ENCODE measurements at regions not wholly inside any gene's neighbourhood (a gene's known extent, or its start where the extent isn't known, plus 50 kb on each side); places are given as distances from the start of the nearest gene placed in this dataset.

DNA sequence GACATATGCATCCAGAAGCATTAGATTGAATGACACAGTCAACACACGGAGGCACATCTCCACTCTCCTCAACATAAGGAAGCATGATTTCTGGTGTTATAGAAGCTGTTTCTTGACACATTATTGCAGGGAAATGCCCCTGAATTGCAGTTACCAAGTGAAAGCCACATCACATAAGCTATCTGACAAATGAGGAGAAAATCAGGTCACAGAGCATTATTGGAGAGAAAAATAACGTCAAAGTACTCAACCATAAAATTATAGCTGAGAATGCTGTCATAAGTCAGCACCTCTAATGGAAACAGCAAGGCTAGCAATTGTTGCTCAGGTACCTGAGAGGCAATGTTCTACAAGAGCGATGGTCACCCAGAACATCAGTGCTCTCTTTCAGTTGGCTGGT is 169.9 kb upstream of the PALMD start:
- H2BK15ac ChIP-seq (ENCODE audit: low read length): no peak overlapping the region
- TF ChIP-seq NANOG (IDR thresholded peaks at IDR 0.05; ENCODE audit: insufficient read depth, low read depth, low read length, poor library complexity, severe bottlenecking) (no peak), POLR2AphosphoS5 (IDR thresholded peaks at IDR 0.05; ENCODE audit: low read depth, low read length) (no peak), CBX5 (IDR thresholded peaks at IDR 0.05; ENCODE audit: low read depth, low read length) (no peak), RFX5 (IDR thresholded peaks at IDR 0.05; ENCODE audit: borderline replicate concordance, low read depth, low read length) (no peak), RNF2 (IDR thresholded peaks at IDR 0.05; ENCODE audit: borderline replicate concordance, low read depth, low read length, missing control alignments, poor library complexity, severe bottlenecking) (no peak), SIN3A (conservative IDR thresholded peaks at IDR 0.05 in 1 of 2, IDR thresholded peaks at IDR 0.05 in 1 of 2; ENCODE audit: low read depth in 1 of 2, low read length in 2 of 2) (no peak), CTBP2 (IDR thresholded peaks at IDR 0.05; ENCODE audit: borderline replicate concordance, insufficient read depth, insufficient read length, low read length) (no peak), RBBP5 (IDR thresholded peaks at IDR 0.05; ENCODE audit: borderline replicate concordance, low read depth, low read length) (no peak), HDAC6 (IDR thresholded peaks at IDR 0.05; ENCODE audit: low read depth, low read length) (no peak)
- TF ChIP-seq, protein P1, sequence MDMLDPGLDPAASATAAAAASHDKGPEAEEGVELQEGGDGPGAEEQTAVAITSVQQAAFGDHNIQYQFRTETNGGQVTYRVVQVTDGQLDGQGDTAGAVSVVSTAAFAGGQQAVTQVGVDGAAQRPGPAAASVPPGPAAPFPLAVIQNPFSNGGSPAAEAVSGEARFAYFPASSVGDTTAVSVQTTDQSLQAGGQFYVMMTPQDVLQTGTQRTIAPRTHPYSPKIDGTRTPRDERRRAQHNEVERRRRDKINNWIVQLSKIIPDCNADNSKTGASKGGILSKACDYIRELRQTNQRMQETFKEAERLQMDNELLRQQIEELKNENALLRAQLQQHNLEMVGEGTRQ (IDR thresholded peaks at IDR 0.05; ENCODE audit: low read length): no peak
- TF ChIP-seq, protein P2, sequence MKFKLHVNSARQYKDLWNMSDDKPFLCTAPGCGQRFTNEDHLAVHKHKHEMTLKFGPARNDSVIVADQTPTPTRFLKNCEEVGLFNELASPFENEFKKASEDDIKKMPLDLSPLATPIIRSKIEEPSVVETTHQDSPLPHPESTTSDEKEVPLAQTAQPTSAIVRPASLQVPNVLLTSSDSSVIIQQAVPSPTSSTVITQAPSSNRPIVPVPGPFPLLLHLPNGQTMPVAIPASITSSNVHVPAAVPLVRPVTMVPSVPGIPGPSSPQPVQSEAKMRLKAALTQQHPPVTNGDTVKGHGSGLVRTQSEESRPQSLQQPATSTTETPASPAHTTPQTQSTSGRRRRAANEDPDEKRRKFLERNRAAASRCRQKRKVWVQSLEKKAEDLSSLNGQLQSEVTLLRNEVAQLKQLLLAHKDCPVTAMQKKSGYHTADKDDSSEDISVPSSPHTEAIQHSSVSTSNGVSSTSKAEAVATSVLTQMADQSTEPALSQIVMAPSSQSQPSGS (IDR thresholded peaks at IDR 0.05; ENCODE audit: low read length): no peak

More for the DNA sequence above, 169.9 kb upstream of the PALMD start:
- Histone ChIP-seq H4K8ac (ENCODE audit: extremely low read depth, insufficient read depth, low read length) (no peak overlapping the region), H2AFZ (ENCODE audit: low read length) (no peak overlapping the region), H3K27ac (ENCODE audit: low read depth, low read length) (no peak overlapping the region), H2BK12ac (ENCODE audit: low read depth, low read length) (no peak overlapping the region), H3K27me3 (replicated peaks in 1 of 4; ENCODE audit: control insufficient read depth in 3 of 4, extremely low read depth in 1 of 4, insufficient read depth in 3 of 4, low read length in 3 of 4) (no peaks in the 10 kb centered on the region), H3K36me3 (ENCODE audit: control insufficient read depth in 2 of 4, insufficient read depth in 4 of 4, low read length in 3 of 4) (no peaks in the 10 kb centered on the region), H3K4me1 (replicated peaks in 1 of 4; ENCODE audit: control insufficient read depth in 3 of 4, insufficient read depth in 4 of 4, low read length in 3 of 4) (no peaks in the 10 kb centered on the region), H4K5ac (ENCODE audit: insufficient read length, low read depth, low read length) (no peak overlapping the region), H3K79me2 (ENCODE audit: control insufficient read depth in 1 of 2, insufficient read depth in 2 of 2, low read length in 2 of 2) (no peaks in the 10 kb centered on the region), H2AK5ac (ENCODE audit: low read depth, low read length) (no peak overlapping the region), H4K20me1 (replicated peaks in 1 of 2; ENCODE audit: control insufficient read depth in 1 of 2, insufficient read depth in 2 of 2, low read length in 2 of 2) (no peaks in the 10 kb centered on the region), H3K18ac (ENCODE audit: extremely low read depth, low read length) (no peak overlapping the region), H3K56ac (replicated peaks; ENCODE audit: insufficient read length, low read depth, low read length) (no peak overlapping the region), H3K4me2 (ENCODE audit: insufficient read depth in 1 of 2, low read depth in 2 of 2, low read length in 2 of 2) (no peak overlapping the region), H3K23me2 (ENCODE audit: low read depth, low read length) (no peaks in the 10 kb centered on the region), H2BK20ac (ENCODE audit: low read length) (no peak overlapping the region), H2BK5ac (ENCODE audit: low read depth, low read length) (no peak overlapping the region), H3K9ac (replicated peaks in 1 of 4; ENCODE audit: extremely low read depth in 1 of 4, low read depth in 3 of 4, low read length in 3 of 4) (no peak overlapping the region), H2BK120ac (replicated peaks; ENCODE audit: low read depth, low read length) (no peak overlapping the region), H3K14ac (ENCODE audit: insufficient read length) (no peak overlapping the region), H4K91ac (replicated peaks; ENCODE audit: insufficient read length, low read length) (no peak overlapping the region), H3K79me1 (ENCODE audit: low read depth, low read length) (no peaks in the 10 kb centered on the region), H3K23ac (ENCODE audit: insufficient read length) (no peak overlapping the region), H3K4ac (replicated peaks; ENCODE audit: insufficient read length, low read depth, low read length) (no peak overlapping the region), H3K4me3 (ENCODE audit: extremely low read depth in 1 of 4, insufficient read depth in 2 of 4, low read depth in 3 of 4, low read length in 4 of 4) (no peak overlapping the region), H3K9me3 (ENCODE audit: insufficient read depth in 2 of 2, low read depth in 1 of 2, low read length in 1 of 2) (no peaks in the 10 kb centered on the region)
- ChIA-PET CTCF (ENCODE audit: partially characterized antibody) (interaction anchor here (1.0 to 1.9 kb wide), 2 partner anchors 149 to 187 kb away, joined by 3 to 5 read pairs; no protein-coding TSS in a partner anchor), POLR2A (ENCODE audit: partially characterized antibody) (no interaction called here)
- WGBS, 2 experiments (ENCODE audit: extremely low coverage in 1 of 2, insufficient coverage in 1 of 2, insufficient read length in 1 of 2, insufficient replicate concordance in 2 of 2, low coverage in 1 of 2, low lambda C conversion rate in 2 of 2, missing lambda C conversion rate in 1 of 2): 90% methylated on average over 3 of the region's 3 CpGs; no CpG with 5 or more reads in 1 of the 2 experiments
- DNase-seq (ENCODE audit: low read depth in 1 of 2, low spot score in 2 of 2) (no peak), FAIRE-seq (no peak)
